ENCODE measurements at regions not wholly inside any gene's neighbourhood (a gene's known extent, or its start where the extent isn't known, plus 50 kb on each side); places are given as distances from the start of the nearest gene placed in this dataset.

- TF ChIP-seq CTCF (conservative IDR thresholded peaks at IDR 0.05; ENCODE audit: low read depth, low read length) (no peak), EZH2 (IDR thresholded peaks at IDR 0.05; ENCODE audit: borderline replicate concordance, low read depth, low read length, poor library complexity, severe bottlenecking) (no peak)
- POLR2A ChIA-PET (ENCODE audit: low non-redundant PET): no interaction called here
- no TSS peak for BruUV-seq (replicated peaks)
Observed at GRCh38 chr1:82499022-82499421, 698.3 kb downstream of the ADGRL2 start.

GRCh38 chr1:82494117-82494516 is 693.4 kb downstream of the ADGRL2 start:
- intact Hi-C loops (cut with micrococcal nuclease; ENCODE audit: unreplicated experiment): no loop called here
- Histone ChIP-seq H3K4me1 (ENCODE audit: insufficient read depth, low read length, poor library complexity, severe bottlenecking) (no peaks in the 10 kb centered on the region), H3K36me3 (ENCODE audit: insufficient read depth, low read length, poor library complexity, severe bottlenecking) (no peaks in the 10 kb centered on the region), H3K9me3 (ENCODE audit: low read depth, low read length, poor library complexity, severe bottlenecking) (peaks cover 20% of the 10 kb centered on the region), H3K27me3 (replicated peaks; ENCODE audit: insufficient read depth, low read depth, low read length, poor library complexity) (no peaks in the 10 kb centered on the region), H3K4me3 (ENCODE audit: low read depth, low read length, poor library complexity, severe bottlenecking) (no peak overlapping the region), H3K27ac (ENCODE audit: low read depth, low read length, poor library complexity, severe bottlenecking) (no peak overlapping the region)
- POLR2A ChIA-PET (ENCODE audit: low non-redundant PET): no interaction called here
- DNase-seq (ENCODE audit: low spot score): no peak
- TF ChIP-seq EZH2 (IDR thresholded peaks at IDR 0.05; ENCODE audit: borderline replicate concordance, low read depth, low read length, poor library complexity, severe bottlenecking) (no peak), CTCF (conservative IDR thresholded peaks at IDR 0.05; ENCODE audit: low read depth, low read length) (no peak)
- BruUV-seq (replicated peaks): no TSS peak
- CTCF ChIA-PET: no interaction called here

More at GRCh38 chr1:82499022-82499421, 698.3 kb downstream of the ADGRL2 start:
- Histone ChIP-seq H3K4me1 (ENCODE audit: insufficient read depth, low read length, poor library complexity, severe bottlenecking) (no peaks in the 10 kb centered on the region), H3K36me3 (ENCODE audit: insufficient read depth, low read length, poor library complexity, severe bottlenecking) (no peaks in the 10 kb centered on the region), H3K4me3 (ENCODE audit: low read depth, low read length, poor library complexity, severe bottlenecking) (no peak overlapping the region), H3K27ac (ENCODE audit: low read depth, low read length, poor library complexity, severe bottlenecking) (no peak overlapping the region), H3K27me3 (replicated peaks; ENCODE audit: insufficient read depth, low read depth, low read length, poor library complexity) (no peaks in the 10 kb centered on the region), H3K9me3 (ENCODE audit: low read depth, low read length, poor library complexity, severe bottlenecking) (peaks cover 15% of the 10 kb centered on the region)
- intact Hi-C loops (cut with micrococcal nuclease; ENCODE audit: unreplicated experiment): no loop called here
- CTCF ChIA-PET: no interaction called here
- DNase-seq (ENCODE audit: low spot score): no peak

- TF ChIP-seq EZH2 (IDR thresholded peaks at IDR 0.05; ENCODE audit: borderline replicate concordance, low read depth, low read length, poor library complexity, severe bottlenecking) (no peak), CTCF (conservative IDR thresholded peaks at IDR 0.05; ENCODE audit: low read depth, low read length) (no peak)
- no peaks in the 10 kb centered on the region for H3K27me3 ChIP-seq (replicated peaks; ENCODE audit: insufficient read depth, low read depth, low read length, poor library complexity)
- H3K27ac ChIP-seq (ENCODE audit: low read depth, low read length, poor library complexity, severe bottlenecking): no peak overlapping the region
- POLR2A ChIA-PET (ENCODE audit: low non-redundant PET): no interaction called here
- no peaks in the 10 kb centered on the region for H3K4me1 ChIP-seq (ENCODE audit: insufficient read depth, low read length, poor library complexity, severe bottlenecking)
- no TSS peak for BruUV-seq (replicated peaks)
- peaks cover 20% of the 10 kb centered on the region for H3K9me3 ChIP-seq (ENCODE audit: low read depth, low read length, poor library complexity, severe bottlenecking)
- no peak for DNase-seq (ENCODE audit: low spot score)
- intact Hi-C loops (cut with micrococcal nuclease; ENCODE audit: unreplicated experiment): no loop called here
- H3K36me3 ChIP-seq (ENCODE audit: insufficient read depth, low read length, poor library complexity, severe bottlenecking): no peaks in the 10 kb centered on the region
- H3K4me3 ChIP-seq (ENCODE audit: low read depth, low read length, poor library complexity, severe bottlenecking): no peak overlapping the region
- CTCF ChIA-PET: no interaction called here
Observed at GRCh38 chr1:82492159-82492558, 691.4 kb downstream of the ADGRL2 start.

All from A673 (cell line).